ENCODE measurements at regions not wholly inside any gene's neighbourhood (a gene's known extent, or its start where the extent isn't known, plus 50 kb on each side); places are given as distances from the start of the nearest gene placed in this dataset.

GRCh38 chr3:75320369-75320768 is 343.8 kb upstream of the FRG2C start:
- TF ChIP-seq CTCF (IDR thresholded peaks at IDR 0.05) (no peak), POLR2A (IDR thresholded peaks at IDR 0.05) (no peak), EP300 (IDR thresholded peaks at IDR 0.05) (no peak)
